ENCODE measurements at regions not wholly inside any gene's neighbourhood (a gene's known extent, or its start where the extent isn't known, plus 50 kb on each side); places are given as distances from the start of the nearest gene placed in this dataset.

GRCh38 chr16:25344006-25344405 is 86.4 kb upstream of the ZKSCAN2 start:
- Histone ChIP-seq H4K91ac (ENCODE audit: low read length) (no peak overlapping the region), H2AK5ac (ENCODE audit: low read length, severe bottlenecking) (no peak overlapping the region), H3K4me3 (ENCODE audit: insufficient read depth in 1 of 2, low read depth in 1 of 2, low read length in 2 of 2) (no peak overlapping the region), H3K23ac (ENCODE audit: low read length in 2 of 2) (no peak overlapping the region), H3K4me2 (ENCODE audit: low read length, poor library complexity, severe bottlenecking) (no peak overlapping the region), H3K27ac (ENCODE audit: low read length, poor library complexity, severe bottlenecking) (no peak overlapping the region), H3K9ac (ENCODE audit: low read length) (no peak overlapping the region), H3K27me3 (ENCODE audit: control insufficient read depth in 1 of 2, insufficient read depth in 1 of 2, low read length in 2 of 2) (no peaks in the 10 kb centered on the region), H3K4ac (ENCODE audit: low read depth in 1 of 2, low read length in 2 of 2) (no peak overlapping the region), H2BK12ac (ENCODE audit: low read length in 2 of 2) (no peak overlapping the region), H2AFZ (ENCODE audit: low read depth, low read length) (no peak overlapping the region), H3K79me1 (replicated peaks; ENCODE audit: low read length, poor library complexity, severe bottlenecking) (no peaks in the 10 kb centered on the region), H2BK120ac (ENCODE audit: low read depth, low read length) (no peak overlapping the region), H3K36me3 (ENCODE audit: control insufficient read depth in 1 of 2, insufficient read depth in 2 of 2, low read depth in 1 of 2, low read length in 2 of 2) (no peaks in the 10 kb centered on the region), H2BK15ac (ENCODE audit: low read depth, poor library complexity, severe bottlenecking) (no peak overlapping the region), H3K18ac (ENCODE audit: low read depth in 1 of 2, low read length in 2 of 2) (no peak overlapping the region), H2BK5ac (ENCODE audit: low read depth, low read length, poor library complexity, severe bottlenecking) (no peak overlapping the region), H3K14ac (ENCODE audit: low read length in 2 of 2) (no peak overlapping the region), H4K8ac (ENCODE audit: low read length) (no peak overlapping the region), H3K4me1 (ENCODE audit: control insufficient read depth, insufficient read depth, low read depth, low read length) (no peaks in the 10 kb centered on the region), H3K9me3 (ENCODE audit: control insufficient read depth, low read length) (no peaks in the 10 kb centered on the region)
- WGBS = 86% methylated on average over 5 of the region's 5 CpGs
- no peak for DNase-seq

- H3K27ac ChIP-seq (ENCODE audit: low read length, poor library complexity, severe bottlenecking) = no peak overlapping the region
- no peaks in the 10 kb centered on the region for H3K27me3 ChIP-seq (ENCODE audit: control insufficient read depth in 1 of 2, insufficient read depth in 1 of 2, low read length in 2 of 2)
- H3K4me2 ChIP-seq (ENCODE audit: low read length, poor library complexity, severe bottlenecking) = no peak overlapping the region
- H3K4me1 ChIP-seq (ENCODE audit: control insufficient read depth, insufficient read depth, low read depth, low read length) = no peaks in the 10 kb centered on the region
- H3K4ac ChIP-seq (ENCODE audit: low read depth in 1 of 2, low read length in 2 of 2) = no peak overlapping the region
- no peak overlapping the region for H2BK5ac ChIP-seq (ENCODE audit: low read depth, low read length, poor library complexity, severe bottlenecking)
- H3K36me3 ChIP-seq (ENCODE audit: control insufficient read depth in 1 of 2, insufficient read depth in 2 of 2, low read depth in 1 of 2, low read length in 2 of 2) = no peaks in the 10 kb centered on the region
- WGBS = 69% methylated on average over 2 of the region's 2 CpGs
- no peak overlapping the region for H2BK12ac ChIP-seq (ENCODE audit: low read length in 2 of 2)
- H3K14ac ChIP-seq (ENCODE audit: low read length in 2 of 2) = no peak overlapping the region
- no peak overlapping the region for H2AFZ ChIP-seq (ENCODE audit: low read depth, low read length)
- no peak overlapping the region for H2AK5ac ChIP-seq (ENCODE audit: low read length, severe bottlenecking)
- no peaks in the 10 kb centered on the region for H3K79me1 ChIP-seq (replicated peaks; ENCODE audit: low read length, poor library complexity, severe bottlenecking)
- no peak overlapping the region for H2BK120ac ChIP-seq (ENCODE audit: low read depth, low read length)
- H2BK15ac ChIP-seq (ENCODE audit: low read depth, poor library complexity, severe bottlenecking) = no peak overlapping the region
- H4K8ac ChIP-seq (ENCODE audit: low read length) = no peak overlapping the region
- no peak overlapping the region for H3K9ac ChIP-seq (ENCODE audit: low read length)
- no peaks in the 10 kb centered on the region for H3K9me3 ChIP-seq (ENCODE audit: control insufficient read depth, low read length)
- no peak for DNase-seq
- no peak overlapping the region for H3K23ac ChIP-seq (ENCODE audit: low read length in 2 of 2)
- no peak overlapping the region for H4K91ac ChIP-seq (ENCODE audit: low read length)
- no peak overlapping the region for H3K18ac ChIP-seq (ENCODE audit: low read depth in 1 of 2, low read length in 2 of 2)
- no peak overlapping the region for H3K4me3 ChIP-seq (ENCODE audit: insufficient read depth in 1 of 2, low read depth in 1 of 2, low read length in 2 of 2)
Measured at GRCh38 chr16:25340973-25341372, 83.3 kb upstream of the ZKSCAN2 start.

- Histone ChIP-seq H3K23ac (ENCODE audit: low read length in 2 of 2) (no peak overlapping the region), H3K27ac (ENCODE audit: low read length, poor library complexity, severe bottlenecking) (no peak overlapping the region), H2BK12ac (ENCODE audit: low read length in 2 of 2) (no peak overlapping the region), H4K91ac (ENCODE audit: low read length) (no peak overlapping the region), H3K9ac (ENCODE audit: low read length) (no peak overlapping the region), H3K4ac (ENCODE audit: low read depth in 1 of 2, low read length in 2 of 2) (no peak overlapping the region), H4K8ac (ENCODE audit: low read length) (no peak overlapping the region), H3K4me3 (ENCODE audit: insufficient read depth in 1 of 2, low read depth in 1 of 2, low read length in 2 of 2) (no peak overlapping the region), H3K18ac (ENCODE audit: low read depth in 1 of 2, low read length in 2 of 2) (no peak overlapping the region), H3K4me1 (ENCODE audit: control insufficient read depth, insufficient read depth, low read depth, low read length) (no peaks in the 10 kb centered on the region), H3K14ac (ENCODE audit: low read length in 2 of 2) (no peak overlapping the region), H2BK5ac (ENCODE audit: low read depth, low read length, poor library complexity, severe bottlenecking) (no peak overlapping the region), H3K4me2 (ENCODE audit: low read length, poor library complexity, severe bottlenecking) (no peak overlapping the region), H3K9me3 (ENCODE audit: control insufficient read depth, low read length) (peaks cover 34% of the 10 kb centered on the region), H2BK15ac (ENCODE audit: low read depth, poor library complexity, severe bottlenecking) (no peak overlapping the region), H3K79me1 (replicated peaks; ENCODE audit: low read length, poor library complexity, severe bottlenecking) (no peaks in the 10 kb centered on the region), H2BK120ac (ENCODE audit: low read depth, low read length) (no peak overlapping the region), H2AK5ac (ENCODE audit: low read length, severe bottlenecking) (no peak overlapping the region), H3K27me3 (ENCODE audit: control insufficient read depth in 1 of 2, insufficient read depth in 1 of 2, low read length in 2 of 2) (no peaks in the 10 kb centered on the region), H3K36me3 (ENCODE audit: control insufficient read depth in 1 of 2, insufficient read depth in 2 of 2, low read depth in 1 of 2, low read length in 2 of 2) (no peaks in the 10 kb centered on the region), H2AFZ (ENCODE audit: low read depth, low read length) (no peak overlapping the region)
- WGBS = 82% methylated on average over 2 of the region's 3 CpGs
- no peak for DNase-seq
Measured at GRCh38 chr16:25317732-25318316, 60.2 kb upstream of the ZKSCAN2 start.

- Histone ChIP-seq H2BK5ac (ENCODE audit: low read depth, low read length, poor library complexity, severe bottlenecking) (no peak overlapping the region), H2BK12ac (ENCODE audit: low read length in 2 of 2) (no peak overlapping the region), H3K27me3 (ENCODE audit: control insufficient read depth in 1 of 2, insufficient read depth in 1 of 2, low read length in 2 of 2) (no peaks in the 10 kb centered on the region), H2AFZ (ENCODE audit: low read depth, low read length) (no peak overlapping the region), H3K4me1 (ENCODE audit: control insufficient read depth, insufficient read depth, low read depth, low read length) (no peaks in the 10 kb centered on the region), H3K9me3 (ENCODE audit: control insufficient read depth, low read length) (peaks cover 36% of the 10 kb centered on the region), H4K91ac (ENCODE audit: low read length) (no peak overlapping the region), H3K14ac (ENCODE audit: low read length in 2 of 2) (no peak overlapping the region), H3K36me3 (ENCODE audit: control insufficient read depth in 1 of 2, insufficient read depth in 2 of 2, low read depth in 1 of 2, low read length in 2 of 2) (no peaks in the 10 kb centered on the region), H4K8ac (ENCODE audit: low read length) (no peak overlapping the region), H3K4me2 (ENCODE audit: low read length, poor library complexity, severe bottlenecking) (no peak overlapping the region), H3K79me1 (replicated peaks; ENCODE audit: low read length, poor library complexity, severe bottlenecking) (no peaks in the 10 kb centered on the region), H3K4me3 (ENCODE audit: insufficient read depth in 1 of 2, low read depth in 1 of 2, low read length in 2 of 2) (no peak overlapping the region), H2BK120ac (ENCODE audit: low read depth, low read length) (no peak overlapping the region), H2BK15ac (ENCODE audit: low read depth, poor library complexity, severe bottlenecking) (no peak overlapping the region), H2AK5ac (ENCODE audit: low read length, severe bottlenecking) (no peak overlapping the region), H3K9ac (ENCODE audit: low read length) (no peak overlapping the region), H3K23ac (ENCODE audit: low read length in 2 of 2) (no peak overlapping the region), H3K18ac (ENCODE audit: low read depth in 1 of 2, low read length in 2 of 2) (no peak overlapping the region), H3K27ac (ENCODE audit: low read length, poor library complexity, severe bottlenecking) (no peak overlapping the region), H3K4ac (ENCODE audit: low read depth in 1 of 2, low read length in 2 of 2) (no peak overlapping the region)
- no peak for DNase-seq
Measured at GRCh38 chr16:25311950-25312349, 54.3 kb upstream of the ZKSCAN2 start.

Measured in mesenchymal stem cell (in vitro differentiated cells and primary cell).